ENCODE measurements at regions not wholly inside any gene's neighbourhood (a gene's known extent, or its start where the extent isn't known, plus 50 kb on each side); places are given as distances from the start of the nearest gene placed in this dataset.
"Not testable (repeated sequence)": the region's sequence is repeated elsewhere in the genome, so short reads cannot be mapped to it uniquely, and the experiment has no call there.

DNA sequence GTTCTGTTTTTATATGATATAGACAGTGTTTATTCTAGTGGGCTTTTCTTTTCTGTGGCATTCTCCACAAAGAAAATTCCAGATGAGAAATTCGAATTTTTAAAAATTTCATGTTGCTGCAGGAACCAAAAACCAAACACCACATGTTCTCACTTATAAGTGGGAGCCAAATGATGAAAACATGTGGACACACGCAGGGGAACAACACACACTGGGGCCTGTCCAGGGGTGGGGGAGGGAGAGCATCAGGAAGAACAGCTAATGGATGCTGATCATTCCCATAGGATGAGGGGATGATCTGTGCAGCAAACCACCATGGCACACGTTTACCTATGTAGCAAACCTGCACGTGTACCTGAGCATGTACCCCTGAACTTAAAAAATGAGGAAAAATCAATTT, 499.0 kb upstream of the SLC35B3 start:
- no peak for TF ChIP-seq POLR2A (IDR thresholded peaks at IDR 0.05)
- TF ChIP-seq, protein P1, sequence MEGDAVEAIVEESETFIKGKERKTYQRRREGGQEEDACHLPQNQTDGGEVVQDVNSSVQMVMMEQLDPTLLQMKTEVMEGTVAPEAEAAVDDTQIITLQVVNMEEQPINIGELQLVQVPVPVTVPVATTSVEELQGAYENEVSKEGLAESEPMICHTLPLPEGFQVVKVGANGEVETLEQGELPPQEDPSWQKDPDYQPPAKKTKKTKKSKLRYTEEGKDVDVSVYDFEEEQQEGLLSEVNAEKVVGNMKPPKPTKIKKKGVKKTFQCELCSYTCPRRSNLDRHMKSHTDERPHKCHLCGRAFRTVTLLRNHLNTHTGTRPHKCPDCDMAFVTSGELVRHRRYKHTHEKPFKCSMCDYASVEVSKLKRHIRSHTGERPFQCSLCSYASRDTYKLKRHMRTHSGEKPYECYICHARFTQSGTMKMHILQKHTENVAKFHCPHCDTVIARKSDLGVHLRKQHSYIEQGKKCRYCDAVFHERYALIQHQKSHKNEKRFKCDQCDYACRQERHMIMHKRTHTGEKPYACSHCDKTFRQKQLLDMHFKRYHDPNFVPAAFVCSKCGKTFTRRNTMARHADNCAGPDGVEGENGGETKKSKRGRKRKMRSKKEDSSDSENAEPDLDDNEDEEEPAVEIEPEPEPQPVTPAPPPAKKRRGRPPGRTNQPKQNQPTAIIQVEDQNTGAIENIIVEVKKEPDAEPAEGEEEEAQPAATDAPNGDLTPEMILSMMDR (IDR thresholded peaks at IDR 0.05), result no peak
- no peak for TF ChIP-seq POLR2AphosphoS5 (IDR thresholded peaks at IDR 0.05; ENCODE audit: insufficient read depth in 1 of 2, low read depth in 1 of 2)

DNA sequence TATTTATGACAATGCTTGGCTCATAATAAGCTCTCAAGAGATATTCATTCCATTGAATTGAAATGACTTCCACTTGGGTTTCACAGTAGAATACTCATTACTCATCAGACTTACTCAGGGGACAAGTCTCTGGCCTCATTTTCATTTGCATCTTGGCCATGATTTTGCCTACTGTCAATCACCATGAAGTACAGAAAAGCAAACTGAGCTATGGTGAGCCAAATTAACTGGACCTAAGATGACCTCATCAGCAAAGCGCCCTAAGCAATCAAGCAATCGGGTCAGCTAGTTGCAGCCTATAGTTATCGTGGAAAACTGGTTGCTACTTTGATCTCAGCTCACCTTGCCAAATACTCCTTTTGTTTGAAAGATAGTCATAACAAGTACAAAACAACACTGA, 494.7 kb upstream of the SLC35B3 start:
- Histone ChIP-seq H3K4me1 (no peaks in the 10 kb centered on the region), H3K9me3 (no peaks in the 10 kb centered on the region), H3K4me3 (no peak overlapping the region), H3K27ac (no peak overlapping the region), H3K36me3 (no peaks in the 10 kb centered on the region), H3K27me3 (no peaks in the 10 kb centered on the region)
- DNase-seq (ENCODE audit: extremely low spot score in 2 of 2), result no peak
- intact Hi-C loops (cut with DNase I), result no loop called here
- TF ChIP-seq POLR2A (IDR thresholded peaks at IDR 0.05) (no peak), POLR2AphosphoS5 (IDR thresholded peaks at IDR 0.05; ENCODE audit: insufficient read depth in 1 of 2, low read depth in 1 of 2) (no peak)
- TF ChIP-seq, protein P1 (IDR thresholded peaks at IDR 0.05), result no peak

More for the DNA sequence above, 499.0 kb upstream of the SLC35B3 start:
- no peak for DNase-seq (ENCODE audit: extremely low spot score in 2 of 2)
- Histone ChIP-seq H3K4me3 (no peak overlapping the region), H3K27ac (no peak overlapping the region), H3K4me1 (no peaks in the 10 kb centered on the region), H3K27me3 (no peaks in the 10 kb centered on the region), H3K36me3 (no peaks in the 10 kb centered on the region), H3K9me3 (no peaks in the 10 kb centered on the region)
- intact Hi-C loops (cut with DNase I), result no loop called here

DNA sequence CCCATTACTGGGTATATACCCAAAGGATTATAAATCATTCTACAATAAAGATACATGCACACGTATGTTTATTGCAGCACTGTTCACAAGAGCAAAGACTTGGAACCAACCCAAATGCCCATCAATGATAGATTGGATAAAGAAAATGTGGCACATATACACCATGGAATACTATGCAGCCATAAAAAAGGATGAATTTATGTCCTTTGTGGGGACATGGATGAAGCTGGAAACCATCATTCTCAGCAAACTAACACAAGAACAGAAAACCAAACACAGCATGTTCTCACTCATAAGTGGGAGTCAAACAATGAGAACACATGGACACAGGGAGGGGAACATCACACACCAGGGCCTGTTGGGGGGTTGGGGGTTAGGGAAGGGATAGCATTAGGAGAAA, 484.9 kb upstream of the SLC35B3 start:
- H3K27me3 ChIP-seq; intact Hi-C loops (cut with DNase I); H3K4me1 ChIP-seq; H3K4me3 ChIP-seq; H3K9me3 ChIP-seq; H3K27ac ChIP-seq; H3K36me3 ChIP-seq; DNase-seq (ENCODE audit: extremely low spot score in 2 of 2): not testable (repeated sequence)

DNA sequence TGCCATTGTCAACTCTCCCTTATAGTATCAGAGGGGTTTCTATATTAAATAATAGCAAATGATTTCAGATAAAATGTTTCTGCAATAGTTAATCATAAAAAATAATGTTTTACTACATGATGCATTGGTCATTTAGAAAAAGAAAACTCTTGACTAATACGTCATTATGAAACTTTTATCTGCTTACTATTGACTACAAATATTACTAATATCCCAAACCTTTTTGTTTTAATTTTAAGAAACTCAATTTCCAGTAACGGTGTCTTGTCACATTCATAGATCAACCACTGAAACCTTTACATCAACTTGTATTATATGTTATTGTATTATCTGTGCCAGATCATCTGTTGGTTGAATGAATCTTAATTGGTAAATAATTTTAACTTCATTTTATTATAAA, 482.9 kb upstream of the SLC35B3 start:
- TF ChIP-seq, protein P1 (IDR thresholded peaks at IDR 0.05), result no peak
- TF ChIP-seq POLR2A (IDR thresholded peaks at IDR 0.05) (no peak), POLR2AphosphoS5 (IDR thresholded peaks at IDR 0.05; ENCODE audit: insufficient read depth in 1 of 2, low read depth in 1 of 2) (no peak)
- no peak for DNase-seq (ENCODE audit: extremely low spot score in 2 of 2)

DNA sequence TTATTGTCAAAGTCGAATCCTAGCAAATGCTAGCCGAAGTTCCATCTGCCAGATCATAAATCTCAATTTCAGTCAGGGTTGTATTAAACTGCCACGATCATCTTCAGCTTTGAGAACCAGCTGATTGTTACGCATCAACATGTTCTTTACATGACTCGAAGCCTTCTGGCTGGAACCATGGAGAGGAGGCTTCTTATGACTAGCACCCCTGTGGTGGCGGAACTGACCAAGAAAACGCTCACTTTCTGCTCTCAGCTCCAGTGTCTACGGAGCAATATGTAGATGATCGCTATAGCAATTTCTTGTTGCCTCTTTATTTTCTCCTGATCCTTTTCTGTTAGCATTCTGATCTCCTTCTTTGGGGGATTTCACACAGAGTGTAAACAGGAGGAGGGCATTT, 479.4 kb upstream of the SLC35B3 start:
- no peaks in the 10 kb centered on the region for H3K27me3 ChIP-seq
- no peaks in the 10 kb centered on the region for H3K36me3 ChIP-seq
- no peak overlapping the region for H3K27ac ChIP-seq
- DNase-seq (ENCODE audit: extremely low spot score in 2 of 2), result no peak
- H3K9me3 ChIP-seq, result no peaks in the 10 kb centered on the region
- H3K4me1 ChIP-seq, result no peaks in the 10 kb centered on the region
- no peak for TF ChIP-seq POLR2A (IDR thresholded peaks at IDR 0.05)
- no peak for TF ChIP-seq POLR2AphosphoS5 (IDR thresholded peaks at IDR 0.05; ENCODE audit: insufficient read depth in 1 of 2, low read depth in 1 of 2)
- TF ChIP-seq, protein P1 (IDR thresholded peaks at IDR 0.05), result no peak
- intact Hi-C loops (cut with DNase I), result no loop called here
- no peak overlapping the region for H3K4me3 ChIP-seq

More for the DNA sequence above, 482.9 kb upstream of the SLC35B3 start:
- Histone ChIP-seq H3K4me1 (no peaks in the 10 kb centered on the region), H3K27ac (no peak overlapping the region), H3K4me3 (no peak overlapping the region), H3K9me3 (no peaks in the 10 kb centered on the region), H3K36me3 (no peaks in the 10 kb centered on the region), H3K27me3 (no peaks in the 10 kb centered on the region)
- intact Hi-C loops (cut with DNase I), result no loop called here

DNA sequence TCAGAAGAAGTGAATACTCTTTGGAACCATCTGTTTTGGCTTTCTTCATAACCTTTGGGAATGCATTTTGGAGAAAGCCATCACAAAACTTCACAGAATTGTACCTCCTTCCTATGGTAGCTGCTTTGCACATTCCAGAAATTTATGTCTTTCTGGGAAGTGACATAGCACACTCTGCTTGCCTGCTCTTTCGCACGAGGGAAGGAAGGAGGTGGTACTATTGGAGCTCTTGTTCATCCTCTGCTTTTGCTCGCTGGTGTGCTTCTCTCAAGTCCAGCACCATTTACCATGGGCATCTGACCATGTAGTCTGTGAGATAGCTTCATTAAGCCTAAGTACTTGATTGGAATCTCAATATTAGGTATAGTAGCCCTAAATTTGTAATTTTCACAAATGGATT, 473.3 kb upstream of the SLC35B3 start:
- Histone ChIP-seq H3K4me1 (no peaks in the 10 kb centered on the region), H3K9me3 (no peaks in the 10 kb centered on the region), H3K36me3 (no peaks in the 10 kb centered on the region), H3K27me3 (no peaks in the 10 kb centered on the region), H3K4me3 (no peak overlapping the region), H3K27ac (no peak overlapping the region)
- TF ChIP-seq POLR2AphosphoS5 (IDR thresholded peaks at IDR 0.05; ENCODE audit: insufficient read depth in 1 of 2, low read depth in 1 of 2), result no peak
- TF ChIP-seq, protein P1 (IDR thresholded peaks at IDR 0.05), result no peak
- TF ChIP-seq POLR2A (IDR thresholded peaks at IDR 0.05), result no peak
- DNase-seq (ENCODE audit: extremely low spot score in 2 of 2), result no peak
- intact Hi-C loops (cut with DNase I), result no loop called here

Data from vagina (tissue), 2 donors.